Stimulated activated CD4-positive, alpha-beta T cell treated with anti-CD3 and anti-CD28 coated beads, Interleukin-12 subunit alpha, Interleukin-12 subunit beta, amount 100 ng/mL, for 24 hours (primary cell): ENCODE measurements at regions not wholly inside any gene's neighbourhood (a gene's known extent, or its start where the extent isn't known, plus 50 kb on each side); places are given as distances from the start of the nearest gene placed in this dataset.
A peak's percentile ranks its signal among the peaks of the same experiment; 100 is the strongest.
"Not testable (repeated sequence)": the region's sequence is repeated elsewhere in the genome, so short reads cannot be mapped to it uniquely, and the experiment has no call there.

Experiments used
- DNase-seq, 2 experiments: peaks; one replicate each; pipeline ENCODE4 v3.0.0-alpha.2; 2020; ENCODE audit warnings: low read depth in 2 of 2

- no peak for DNase-seq
These were observed 201.5 kb downstream of the RGS3 start for GRCh38 chr9:113665064-113665463.

GRCh38 chr9:113665756-113666155, 202.2 kb downstream of the RGS3 start:
- DNase-seq = no peak

- DNase-seq = no peak
These were observed 204.5 kb downstream of the RGS3 start for GRCh38 chr9:113668061-113668460.

GRCh38 chr9:113669522-113670115, 206.1 kb downstream of the RGS3 start:
- DNase-seq = no peak

GRCh38 chr9:113673726-113674125, 202.4 kb upstream of the ZNF618 start:
- no peak for DNase-seq

- no peak for DNase-seq
These were observed 201.7 kb upstream of the ZNF618 start for GRCh38 chr9:113674436-113674835.

GRCh38 chr9:113675475-113675941, 200.6 kb upstream of the ZNF618 start:
- DNase-seq = no peak

- DNase-seq = no peak
These were observed 199.1 kb upstream of the ZNF618 start for GRCh38 chr9:113677057-113677456.

GRCh38 chr9:113677569-113677968, 198.5 kb upstream of the ZNF618 start:
- DNase-seq = no peak

GRCh38 chr9:113678119-113678858, 197.8 kb upstream of the ZNF618 start:
- DNase-seq = no peak

- DNase-seq = no peak
These were observed 197.3 kb upstream of the ZNF618 start for GRCh38 chr9:113678859-113679256.

GRCh38 chr9:113682297-113682771, 193.8 kb upstream of the ZNF618 start:
- peak; percentile 10 to 53 for DNase-seq

GRCh38 chr9:113685636-113686035, 190.5 kb upstream of the ZNF618 start:
- not testable (repeated sequence) for DNase-seq

GRCh38 chr9:113687107-113687679, 188.9 kb upstream of the ZNF618 start:
- DNase-seq = no peak

- DNase-seq = no peak
These were observed 188.3 kb upstream of the ZNF618 start for GRCh38 chr9:113687680-113688371.

GRCh38 chr9:113690055-113690740, 185.9 kb upstream of the ZNF618 start:
- DNase-seq = no peak

GRCh38 chr9:113692256-113692655, 183.9 kb upstream of the ZNF618 start:
- no peak for DNase-seq

- no peak for DNase-seq
These were observed 181.2 kb upstream of the ZNF618 start for GRCh38 chr9:113694912-113695311.

- DNase-seq = no peak
These were observed 180.7 kb upstream of the ZNF618 start for GRCh38 chr9:113695440-113695851.

- no peak for DNase-seq
These were observed 180.2 kb upstream of the ZNF618 start for GRCh38 chr9:113695901-113696300.
